ENCODE measurements at regions not wholly inside any gene's neighbourhood (a gene's known extent, or its start where the extent isn't known, plus 50 kb on each side); places are given as distances from the start of the nearest gene placed in this dataset.

GRCh38 chr5:124876983-124877382 is 130.5 kb upstream of the ZNF608 start:
- H3K36me3 Mint-ChIP-seq (ENCODE audit: low read depth): no peaks in the 10 kb centered on the region
- H3K27ac Mint-ChIP-seq: no peak overlapping the region
- H3K9me3 Mint-ChIP-seq: no peaks in the 10 kb centered on the region
- Histone ChIP-seq H3K4me1 (ENCODE audit: insufficient read depth, low read length) (no peaks in the 10 kb centered on the region), H3K27me3 (ENCODE audit: control insufficient read depth in 1 of 2, insufficient read depth in 2 of 2, low read length in 2 of 2) (no peaks in the 10 kb centered on the region), H3K4me3 (ENCODE audit: low read length) (no peak overlapping the region), H3K27ac (ENCODE audit: low read depth in 1 of 2, low read length in 2 of 2) (no peak overlapping the region), H3K9me3 (ENCODE audit: control insufficient read depth in 1 of 2, insufficient read depth in 1 of 2, low read length in 2 of 2) (peaks cover 0 to 5% of the 10 kb centered on the region in 2 experiments), H3K36me3 (ENCODE audit: insufficient read depth, low read length) (no peaks in the 10 kb centered on the region)
- H3K4me3 Mint-ChIP-seq: no peak overlapping the region
- H3K4me1 Mint-ChIP-seq (ENCODE audit: low read depth): no peaks in the 10 kb centered on the region
- intact Hi-C loops (cut with DNase I, micrococcal nuclease): no loop called here
- ATAC-seq (ENCODE audit: poor library complexity) (no peak), DNase-seq (no peak)
- POLR2A ChIA-PET: no interaction called here
- CTCF ChIA-PET: no interaction called here
- TF ChIP-seq, protein P1, sequence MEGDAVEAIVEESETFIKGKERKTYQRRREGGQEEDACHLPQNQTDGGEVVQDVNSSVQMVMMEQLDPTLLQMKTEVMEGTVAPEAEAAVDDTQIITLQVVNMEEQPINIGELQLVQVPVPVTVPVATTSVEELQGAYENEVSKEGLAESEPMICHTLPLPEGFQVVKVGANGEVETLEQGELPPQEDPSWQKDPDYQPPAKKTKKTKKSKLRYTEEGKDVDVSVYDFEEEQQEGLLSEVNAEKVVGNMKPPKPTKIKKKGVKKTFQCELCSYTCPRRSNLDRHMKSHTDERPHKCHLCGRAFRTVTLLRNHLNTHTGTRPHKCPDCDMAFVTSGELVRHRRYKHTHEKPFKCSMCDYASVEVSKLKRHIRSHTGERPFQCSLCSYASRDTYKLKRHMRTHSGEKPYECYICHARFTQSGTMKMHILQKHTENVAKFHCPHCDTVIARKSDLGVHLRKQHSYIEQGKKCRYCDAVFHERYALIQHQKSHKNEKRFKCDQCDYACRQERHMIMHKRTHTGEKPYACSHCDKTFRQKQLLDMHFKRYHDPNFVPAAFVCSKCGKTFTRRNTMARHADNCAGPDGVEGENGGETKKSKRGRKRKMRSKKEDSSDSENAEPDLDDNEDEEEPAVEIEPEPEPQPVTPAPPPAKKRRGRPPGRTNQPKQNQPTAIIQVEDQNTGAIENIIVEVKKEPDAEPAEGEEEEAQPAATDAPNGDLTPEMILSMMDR (IDR thresholded peaks at IDR 0.05): no peak
- no peaks in the 10 kb centered on the region for H3K27me3 Mint-ChIP-seq

GRCh38 chr5:124877501-124878146 is 131.2 kb upstream of the ZNF608 start:
- Histone ChIP-seq H3K27me3 (ENCODE audit: control insufficient read depth in 1 of 2, insufficient read depth in 2 of 2, low read length in 2 of 2) (no peaks in the 10 kb centered on the region), H3K4me1 (ENCODE audit: insufficient read depth, low read length) (no peaks in the 10 kb centered on the region), H3K27ac (ENCODE audit: low read depth in 1 of 2, low read length in 2 of 2) (no peak overlapping the region), H3K4me3 (ENCODE audit: low read length) (no peak overlapping the region), H3K9me3 (ENCODE audit: control insufficient read depth in 1 of 2, insufficient read depth in 1 of 2, low read length in 2 of 2) (peaks cover 0 to 5% of the 10 kb centered on the region in 2 experiments), H3K36me3 (ENCODE audit: insufficient read depth, low read length) (no peaks in the 10 kb centered on the region)
- ChIA-PET POLR2A (no interaction called here), CTCF (no interaction called here)
- Mint-ChIP-seq H3K36me3 (ENCODE audit: low read depth) (no peaks in the 10 kb centered on the region), H3K4me1 (ENCODE audit: low read depth) (no peaks in the 10 kb centered on the region), H3K9me3 (no peaks in the 10 kb centered on the region), H3K4me3 (no peak overlapping the region), H3K27ac (no peak overlapping the region), H3K27me3 (no peaks in the 10 kb centered on the region)
- intact Hi-C loops (cut with DNase I, micrococcal nuclease): no loop called here
- no peak for ATAC-seq (ENCODE audit: poor library complexity)
- no peak for DNase-seq
- TF ChIP-seq, protein P1 (IDR thresholded peaks at IDR 0.05): no peak

GRCh38 chr5:124878583-124879342 is 132.3 kb upstream of the ZNF608 start:
- Mint-ChIP-seq H3K9me3 (no peaks in the 10 kb centered on the region), H3K4me1 (ENCODE audit: low read depth) (no peaks in the 10 kb centered on the region), H3K36me3 (ENCODE audit: low read depth) (no peaks in the 10 kb centered on the region), H3K27ac (no peak overlapping the region), H3K4me3 (no peak overlapping the region), H3K27me3 (no peaks in the 10 kb centered on the region)
- no peak overlapping the region for H3K27ac ChIP-seq (ENCODE audit: low read depth in 1 of 2, low read length in 2 of 2)
- H3K9me3 ChIP-seq (ENCODE audit: control insufficient read depth in 1 of 2, insufficient read depth in 1 of 2, low read length in 2 of 2): peaks cover 0 to 8% of the 10 kb centered on the region in 2 experiments
- no peak for DNase-seq
- ChIA-PET POLR2A (no interaction called here), CTCF (no interaction called here)
- ATAC-seq (ENCODE audit: poor library complexity): no peak
- intact Hi-C loops (cut with DNase I, micrococcal nuclease): no loop called here
- H3K27me3 ChIP-seq (ENCODE audit: control insufficient read depth in 1 of 2, insufficient read depth in 2 of 2, low read length in 2 of 2): no peaks in the 10 kb centered on the region
- H3K36me3 ChIP-seq (ENCODE audit: insufficient read depth, low read length): no peaks in the 10 kb centered on the region
- no peaks in the 10 kb centered on the region for H3K4me1 ChIP-seq (ENCODE audit: insufficient read depth, low read length)
- TF ChIP-seq, protein P1 (IDR thresholded peaks at IDR 0.05): no peak
- H3K4me3 ChIP-seq (ENCODE audit: low read length): no peak overlapping the region

Measured in CD4-positive, alpha-beta T cell (primary cell).